Hepatocyte (in vitro differentiated cells): ENCODE measurements at regions not wholly inside any gene's neighbourhood (a gene's known extent, or its start where the extent isn't known, plus 50 kb on each side); places are given as distances from the start of the nearest gene placed in this dataset.

Experiments used
- CTCF ChIP-seq: fragments of 200-600 bp; sonication (generic); IDR thresholded peaks from 2 replicates; pipeline ENCODE4 v1.5.1; 2016; ENCODE audit warnings: antibody characterized with exemption, mild to moderate bottlenecking; ENCODE audit not compliant: poor library complexity
- EZH2phosphoT487 ChIP-seq: fragments of 200-600 bp; sonication (generic); IDR thresholded peaks from one replicate; pipeline ENCODE4 v1.6.1; 2018; ENCODE audit warnings: antibody characterized with exemption, mild to moderate bottlenecking, low read depth, moderate library complexity; ENCODE audit not compliant: unreplicated experiment, severe bottlenecking

GRCh38 chr18:39724652-39725051 is 2159.1 kb upstream of the CELF4 start:
- TF ChIP-seq EZH2phosphoT487 (no peak), CTCF (no peak)
